MM.1S (cell line): ENCODE measurements at regions not wholly inside any gene's neighbourhood (a gene's known extent, or its start where the extent isn't known, plus 50 kb on each side); places are given as distances from the start of the nearest gene placed in this dataset.

Experiments used
- DNase-seq: peaks from one replicate; pipeline ENCODE4 v3.0.0-alpha.2; 2015
- H2AFZ ChIP-seq: fragments of 300-600 bp; sonication (generic); 2 replicates; pipeline ENCODE4 v1.6.0; 2016; ENCODE audit warnings: antibody characterized with exemption, low read length
- H3F3A ChIP-seq: fragments of 300-600 bp; sonication (generic); 2 replicates; pipeline ENCODE4 v1.6.1; 2016; ENCODE audit warnings: mild to moderate bottlenecking, antibody characterized with exemption, low read length, moderate library complexity, mixed read lengths; ENCODE audit not compliant: insufficient read depth
- H3K27ac ChIP-seq: fragments of 300-600 bp; sonication (generic); 2 replicates; pipeline ENCODE4 v1.5.1; 2016; ENCODE audit warnings: mild to moderate bottlenecking, low read length
- H3K27me3 ChIP-seq: fragments of 300-600 bp; sonication (generic); replicated peaks from 2 replicates; pipeline ENCODE4 v1.6.0; 2016; ENCODE audit warnings: low read length; ENCODE audit not compliant: insufficient read depth
- H3K36me3 ChIP-seq: fragments of 300-600 bp; sonication (generic); replicated peaks from 2 replicates; pipeline ENCODE4 v1.6.1; 2016; ENCODE audit warnings: mild to moderate bottlenecking, low read length, mixed read lengths; ENCODE audit not compliant: insufficient read depth
- H3K4me1 ChIP-seq: fragments of 300-600 bp; sonication (generic); 2 replicates; pipeline ENCODE4 v1.6.1; 2016; ENCODE audit warnings: low read length, mixed read lengths
- H3K4me2 ChIP-seq: fragments of 300-600 bp; sonication (generic); 2 replicates; pipeline ENCODE4 v1.6.0; 2016; ENCODE audit warnings: low read depth, low read length
- H3K4me3 ChIP-seq: fragments of 300-600 bp; sonication (generic); 2 replicates; pipeline ENCODE4 v1.5.1; 2016; ENCODE audit warnings: low read length, mixed read lengths
- H3K79me2 ChIP-seq: fragments of 300-600 bp; sonication (generic); 2 replicates; pipeline ENCODE4 v1.6.1; 2016; ENCODE audit warnings: mixed run types, low read length, mixed read lengths
- H3K9ac ChIP-seq: fragments of 300-600 bp; sonication (generic); 2 replicates; pipeline ENCODE4 v1.6.1; 2016; ENCODE audit warnings: low read length, mixed read lengths
- H3K9me2 ChIP-seq: fragments of 300-600 bp; sonication (generic); replicated peaks from 2 replicates; pipeline ENCODE4 v1.6.1; 2016; ENCODE audit warnings: mild to moderate bottlenecking, low read length, mixed read lengths; ENCODE audit not compliant: insufficient read depth
- H3K9me3 ChIP-seq: fragments of 300-600 bp; sonication (generic); replicated peaks from 2 replicates; pipeline ENCODE4 v1.6.1; 2016; ENCODE audit warnings: mild to moderate bottlenecking, low read length, mixed read lengths; ENCODE audit not compliant: insufficient read depth
- H4K20me1 ChIP-seq: fragments of 300-600 bp; sonication (generic); 2 replicates; pipeline ENCODE4 v1.6.1; 2016; ENCODE audit warnings: mild to moderate bottlenecking, low read length, moderate library complexity, mixed read lengths; ENCODE audit not compliant: insufficient read depth
- EZH2 ChIP-seq: fragments of 300-600 bp; sonication (generic); optimal IDR thresholded peaks from 2 replicates; pipeline ENCODE3; 2017; ENCODE audit warnings: low read depth, mild to moderate bottlenecking, antibody characterized with exemption, low read length, mixed read lengths
- EZH2phosphoT487 ChIP-seq: fragments of 300-600 bp; sonication (generic); IDR thresholded peaks from 2 replicates; pipeline ENCODE4 v1.6.1; 2018; ENCODE audit warnings: antibody characterized with exemption, low read length
- TF ChIP-seq, protein P1 (sequence below): fragments of 300-600 bp; sonication (generic); IDR thresholded peaks from 2 replicates; pipeline ENCODE4 v1.5.1; 2016; ENCODE audit warnings: antibody characterized with exemption, low read length, mixed read lengths

GRCh38 chrX:41001327-41001726 lies 83.9 kb upstream of the USP9X start:
- Histone ChIP-seq H3K27ac (no peak overlapping the region), H3K9me2 (no peaks in the 10 kb centered on the region), H3K9me3 (no peaks in the 10 kb centered on the region), H3K36me3 (no peaks in the 10 kb centered on the region), H3K4me2 (no peak overlapping the region), H3K27me3 (no peaks in the 10 kb centered on the region), H3F3A (no peaks in the 10 kb centered on the region), H3K79me2 (no peaks in the 10 kb centered on the region), H3K4me1 (no peaks in the 10 kb centered on the region), H4K20me1 (no peaks in the 10 kb centered on the region), H2AFZ (no peak overlapping the region), H3K9ac (no peak overlapping the region), H3K4me3 (no peak overlapping the region)
- TF ChIP-seq EZH2 (no peak), EZH2phosphoT487 (no peak)
- TF ChIP-seq, protein P1, sequence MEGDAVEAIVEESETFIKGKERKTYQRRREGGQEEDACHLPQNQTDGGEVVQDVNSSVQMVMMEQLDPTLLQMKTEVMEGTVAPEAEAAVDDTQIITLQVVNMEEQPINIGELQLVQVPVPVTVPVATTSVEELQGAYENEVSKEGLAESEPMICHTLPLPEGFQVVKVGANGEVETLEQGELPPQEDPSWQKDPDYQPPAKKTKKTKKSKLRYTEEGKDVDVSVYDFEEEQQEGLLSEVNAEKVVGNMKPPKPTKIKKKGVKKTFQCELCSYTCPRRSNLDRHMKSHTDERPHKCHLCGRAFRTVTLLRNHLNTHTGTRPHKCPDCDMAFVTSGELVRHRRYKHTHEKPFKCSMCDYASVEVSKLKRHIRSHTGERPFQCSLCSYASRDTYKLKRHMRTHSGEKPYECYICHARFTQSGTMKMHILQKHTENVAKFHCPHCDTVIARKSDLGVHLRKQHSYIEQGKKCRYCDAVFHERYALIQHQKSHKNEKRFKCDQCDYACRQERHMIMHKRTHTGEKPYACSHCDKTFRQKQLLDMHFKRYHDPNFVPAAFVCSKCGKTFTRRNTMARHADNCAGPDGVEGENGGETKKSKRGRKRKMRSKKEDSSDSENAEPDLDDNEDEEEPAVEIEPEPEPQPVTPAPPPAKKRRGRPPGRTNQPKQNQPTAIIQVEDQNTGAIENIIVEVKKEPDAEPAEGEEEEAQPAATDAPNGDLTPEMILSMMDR: no peak
- DNase-seq: no peak

GRCh38 chrX:41002026-41002425 lies 83.2 kb upstream of the USP9X start:
- no peak for TF ChIP-seq EZH2phosphoT487
- TF ChIP-seq, protein P1: no peak
- TF ChIP-seq EZH2: no peak
- Histone ChIP-seq H3K4me2 (no peak overlapping the region), H3K4me1 (no peaks in the 10 kb centered on the region), H3K4me3 (no peak overlapping the region), H3K27ac (no peak overlapping the region), H3K36me3 (no peaks in the 10 kb centered on the region), H2AFZ (no peak overlapping the region), H4K20me1 (no peaks in the 10 kb centered on the region), H3K9me2 (no peaks in the 10 kb centered on the region), H3K9me3 (no peaks in the 10 kb centered on the region), H3K27me3 (no peaks in the 10 kb centered on the region), H3F3A (no peaks in the 10 kb centered on the region), H3K79me2 (no peaks in the 10 kb centered on the region), H3K9ac (no peak overlapping the region)
- no peak for DNase-seq

GRCh38 chrX:41003506-41004270 lies 81.6 kb upstream of the USP9X start:
- H3K9me3 ChIP-seq: no peaks in the 10 kb centered on the region
- no peak overlapping the region for H3K9ac ChIP-seq

More at GRCh38 chrX:41003506-41004270, 81.6 kb upstream of the USP9X start:
- Histone ChIP-seq H4K20me1 (no peaks in the 10 kb centered on the region), H3F3A (no peaks in the 10 kb centered on the region), H3K4me1 (no peaks in the 10 kb centered on the region), H3K36me3 (no peaks in the 10 kb centered on the region), H3K27ac (no peak overlapping the region), H3K9me2 (no peaks in the 10 kb centered on the region), H3K4me3 (no peak overlapping the region), H3K79me2 (no peaks in the 10 kb centered on the region), H3K4me2 (no peak overlapping the region), H2AFZ (no peak overlapping the region), H3K27me3 (no peaks in the 10 kb centered on the region)
- TF ChIP-seq EZH2: no peak
- TF ChIP-seq, protein P1: no peak
- no peak for TF ChIP-seq EZH2phosphoT487
- DNase-seq: no peak
